ENCODE measurements at regions not wholly inside any gene's neighbourhood (a gene's known extent, or its start where the extent isn't known, plus 50 kb on each side); places are given as distances from the start of the nearest gene placed in this dataset.

DNA sequence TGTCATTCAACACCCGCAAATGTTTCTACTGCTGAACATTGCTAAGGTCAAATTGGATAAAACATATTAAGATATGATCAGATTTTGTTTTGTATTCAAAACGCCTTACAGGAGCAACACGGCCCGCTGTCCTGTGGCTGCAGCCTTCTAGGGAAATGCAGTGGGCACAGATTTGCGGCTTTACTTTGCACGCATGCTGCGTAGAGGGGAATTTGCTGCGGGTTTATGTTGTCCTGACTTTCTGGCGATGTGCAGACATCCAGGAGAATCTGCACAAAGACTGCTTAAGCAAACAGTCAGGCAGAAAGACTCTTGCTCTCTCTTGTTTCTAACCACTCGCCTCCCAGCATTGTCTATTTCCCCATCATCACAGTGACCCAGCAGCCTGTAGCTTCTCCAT lies 88.3 kb downstream of the LRRC30 start:
- no peaks in the 10 kb centered on the region for H3K79me2 ChIP-seq (ENCODE audit: control insufficient read depth, insufficient read depth, low read length, unreplicated experiment)
- H3K27me3 ChIP-seq (ENCODE audit: insufficient read depth, low read length), result 0 out of 2 replicates have a peak, but pooled peaks cover 5% of the 10 kb centered on the region
- H3K4me3 ChIP-seq (ENCODE audit: low read depth, low read length), result no peak overlapping the region
- no peak overlapping the region for H3K27ac ChIP-seq (ENCODE audit: low read depth, low read length)
- no peaks in the 10 kb centered on the region for H3K4me1 ChIP-seq (ENCODE audit: control insufficient read depth, insufficient read depth, low read length, unreplicated experiment)
- no peak overlapping the region for H2AFZ ChIP-seq (ENCODE audit: low read length, unreplicated experiment)
- H3K36me3 ChIP-seq (ENCODE audit: insufficient read depth, low read length), result no peaks in the 10 kb centered on the region

DNA sequence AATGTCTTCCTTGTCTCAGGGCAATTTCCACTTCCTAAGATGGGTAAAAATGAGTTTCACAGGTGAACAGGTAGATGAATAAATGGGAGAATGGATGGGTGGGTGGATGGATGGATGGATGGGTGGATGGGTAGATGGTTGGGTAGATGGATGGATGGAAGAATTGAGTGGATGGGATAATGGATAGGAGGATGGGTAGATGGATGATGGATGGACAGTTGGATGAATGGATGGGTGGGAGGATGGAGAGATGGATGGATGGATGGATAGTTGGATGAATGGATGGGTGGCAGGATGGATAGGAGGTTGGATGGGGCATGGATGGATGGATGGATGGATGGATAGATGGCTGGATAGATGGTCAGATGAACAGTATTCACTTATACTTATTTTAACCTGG lies 90.9 kb downstream of the LRRC30 start:
- Histone ChIP-seq H3K36me3 (ENCODE audit: insufficient read depth, low read length) (no peaks in the 10 kb centered on the region), H2AFZ (ENCODE audit: low read length, unreplicated experiment) (no peak overlapping the region), H3K27me3 (ENCODE audit: insufficient read depth, low read length) (0 out of 2 replicates have a peak, but pooled peaks cover 5% of the 10 kb centered on the region), H3K79me2 (ENCODE audit: control insufficient read depth, insufficient read depth, low read length, unreplicated experiment) (no peaks in the 10 kb centered on the region), H3K4me1 (ENCODE audit: control insufficient read depth, insufficient read depth, low read length, unreplicated experiment) (no peaks in the 10 kb centered on the region), H3K4me3 (ENCODE audit: low read depth, low read length) (no peak overlapping the region), H3K27ac (ENCODE audit: low read depth, low read length) (no peak overlapping the region)

DNA sequence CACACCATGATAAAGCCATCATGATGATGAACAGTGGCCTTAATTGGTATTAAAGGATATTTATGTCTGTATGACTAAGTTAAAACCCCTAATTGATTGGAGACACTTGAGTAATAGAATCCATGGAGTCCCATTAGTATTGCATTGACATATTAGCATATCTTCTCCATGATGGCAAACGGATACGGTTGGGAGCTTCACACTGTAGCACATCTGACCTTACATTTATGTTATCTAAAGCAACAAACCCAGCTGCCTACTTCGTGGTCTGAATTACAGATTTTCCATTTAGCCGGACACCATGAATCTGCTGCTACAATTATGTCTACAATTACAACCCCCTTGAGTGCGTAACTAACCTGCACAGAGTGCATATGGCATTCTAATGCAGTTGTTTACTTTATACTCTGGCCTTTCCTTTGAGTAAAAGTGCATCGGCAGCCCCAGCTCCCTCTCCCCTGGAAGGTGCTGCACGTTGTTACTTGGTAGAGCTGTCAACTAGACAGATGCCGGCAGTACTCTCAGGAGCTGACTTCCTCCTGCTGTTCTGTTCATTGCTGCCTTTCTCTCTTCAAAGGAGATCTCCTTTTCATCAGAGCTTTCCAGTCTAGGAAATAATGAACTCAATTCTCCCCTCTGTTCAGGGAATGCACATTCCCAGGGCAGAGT lies 92.1 kb downstream of the LRRC30 start:
- no peak overlapping the region for H3K27ac ChIP-seq (ENCODE audit: low read depth, low read length)
- H3K79me2 ChIP-seq (ENCODE audit: control insufficient read depth, insufficient read depth, low read length, unreplicated experiment), result no peaks in the 10 kb centered on the region
- no peaks in the 10 kb centered on the region for H3K36me3 ChIP-seq (ENCODE audit: insufficient read depth, low read length)
- H2AFZ ChIP-seq (ENCODE audit: low read length, unreplicated experiment), result no peak overlapping the region
- H3K4me3 ChIP-seq (ENCODE audit: low read depth, low read length), result no peak overlapping the region
- H3K4me1 ChIP-seq (ENCODE audit: control insufficient read depth, insufficient read depth, low read length, unreplicated experiment), result no peaks in the 10 kb centered on the region
- H3K27me3 ChIP-seq (ENCODE audit: insufficient read depth, low read length), result 0 out of 2 replicates have a peak, but pooled peaks cover 5% of the 10 kb centered on the region

DNA sequence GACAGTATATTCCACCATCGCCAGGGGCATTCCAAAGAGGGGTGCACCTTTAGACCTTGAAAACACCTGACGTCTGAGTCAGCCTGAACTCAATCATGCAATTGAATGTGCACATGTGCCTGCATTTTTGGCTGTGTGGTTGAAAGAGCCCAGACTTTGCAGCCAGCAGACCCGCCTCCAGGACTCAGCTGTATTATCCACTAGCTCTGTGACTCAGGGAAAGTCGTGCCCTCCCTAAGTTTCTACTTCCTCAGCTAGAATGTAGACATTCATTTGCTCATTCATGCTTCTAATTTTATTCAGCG lies 94.2 kb downstream of the LRRC30 start:
- peaks cover 5% of the 10 kb centered on the region for H3K4me1 ChIP-seq (ENCODE audit: control insufficient read depth, insufficient read depth, low read length, unreplicated experiment)
- H3K79me2 ChIP-seq (ENCODE audit: control insufficient read depth, insufficient read depth, low read length, unreplicated experiment), result no peaks in the 10 kb centered on the region
- H3K27ac ChIP-seq (ENCODE audit: low read depth, low read length), result no peak overlapping the region
- H2AFZ ChIP-seq (ENCODE audit: low read length, unreplicated experiment), result no peak overlapping the region
- no peaks in the 10 kb centered on the region for H3K36me3 ChIP-seq (ENCODE audit: insufficient read depth, low read length)
- 0 out of 2 replicates have a peak, but pooled peaks cover 5% of the 10 kb centered on the region for H3K27me3 ChIP-seq (ENCODE audit: insufficient read depth, low read length)
- H3K4me3 ChIP-seq (ENCODE audit: low read depth, low read length), result no peak overlapping the region

- Histone ChIP-seq H3K4me1 (ENCODE audit: control insufficient read depth, insufficient read depth, low read length, unreplicated experiment) (peaks cover 5% of the 10 kb centered on the region), H3K4me3 (ENCODE audit: low read depth, low read length) (no peak overlapping the region), H3K27ac (ENCODE audit: low read depth, low read length) (no peak overlapping the region), H3K36me3 (ENCODE audit: insufficient read depth, low read length) (no peaks in the 10 kb centered on the region), H2AFZ (ENCODE audit: low read length, unreplicated experiment) (no peak overlapping the region), H3K79me2 (ENCODE audit: control insufficient read depth, insufficient read depth, low read length, unreplicated experiment) (no peaks in the 10 kb centered on the region), H3K27me3 (ENCODE audit: insufficient read depth, low read length) (no peaks in the 10 kb centered on the region)
Observed at GRCh38 chr18:7329016-7329415, 98.1 kb downstream of the LRRC30 start.

GRCh38 chr18:7332452-7332851 lies 101.6 kb downstream of the LRRC30 start:
- Histone ChIP-seq H3K4me1 (ENCODE audit: control insufficient read depth, insufficient read depth, low read length, unreplicated experiment) (peaks cover 5% of the 10 kb centered on the region), H3K27ac (ENCODE audit: low read depth, low read length) (no peak overlapping the region), H2AFZ (ENCODE audit: low read length, unreplicated experiment) (no peak overlapping the region), H3K79me2 (ENCODE audit: control insufficient read depth, insufficient read depth, low read length, unreplicated experiment) (no peaks in the 10 kb centered on the region), H3K4me3 (ENCODE audit: low read depth, low read length) (no peak overlapping the region), H3K27me3 (ENCODE audit: insufficient read depth, low read length) (no peaks in the 10 kb centered on the region), H3K36me3 (ENCODE audit: insufficient read depth, low read length) (no peaks in the 10 kb centered on the region)

- no peak overlapping the region for H3K27ac ChIP-seq (ENCODE audit: low read depth, low read length)
- no peaks in the 10 kb centered on the region for H3K79me2 ChIP-seq (ENCODE audit: control insufficient read depth, insufficient read depth, low read length, unreplicated experiment)
- H2AFZ ChIP-seq (ENCODE audit: low read length, unreplicated experiment), result no peak overlapping the region
- H3K27me3 ChIP-seq (ENCODE audit: insufficient read depth, low read length), result no peaks in the 10 kb centered on the region
- peaks cover 5% of the 10 kb centered on the region for H3K4me1 ChIP-seq (ENCODE audit: control insufficient read depth, insufficient read depth, low read length, unreplicated experiment)
- H3K36me3 ChIP-seq (ENCODE audit: insufficient read depth, low read length), result no peaks in the 10 kb centered on the region
- no peak overlapping the region for H3K4me3 ChIP-seq (ENCODE audit: low read depth, low read length)
Observed at GRCh38 chr18:7333025-7333562, 102.2 kb downstream of the LRRC30 start.

DNA sequence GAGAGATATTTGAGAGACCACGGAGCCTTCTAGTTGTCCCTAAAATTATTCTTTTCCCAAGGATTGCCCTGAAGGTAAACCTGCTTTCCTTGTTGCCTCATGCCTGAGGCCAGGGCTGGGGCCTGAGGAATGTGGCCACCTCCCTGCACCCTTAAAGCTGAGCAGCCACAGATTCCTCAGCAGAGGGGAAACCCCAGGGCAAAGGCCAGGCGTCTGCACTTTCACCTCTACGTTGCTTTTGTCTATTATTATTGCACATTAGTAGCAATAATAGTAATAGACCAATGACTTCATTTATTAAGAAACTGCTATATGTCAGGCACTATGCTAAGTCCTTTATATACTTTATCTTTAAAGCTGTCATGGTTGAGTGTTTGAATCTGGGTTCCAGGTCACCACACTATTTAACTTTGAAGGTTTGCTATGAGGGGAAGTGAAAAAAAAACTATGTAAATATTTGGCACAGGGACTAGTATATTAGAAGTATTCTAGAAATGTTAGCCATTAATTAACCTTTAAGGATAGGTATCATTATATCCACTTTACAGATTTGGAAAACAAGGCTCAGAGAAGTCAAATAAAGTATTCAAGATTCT lies 104.2 kb downstream of the LRRC30 start:
- Histone ChIP-seq H2AFZ (ENCODE audit: low read length, unreplicated experiment) (no peak overlapping the region), H3K27me3 (ENCODE audit: insufficient read depth, low read length) (no peaks in the 10 kb centered on the region), H3K36me3 (ENCODE audit: insufficient read depth, low read length) (no peaks in the 10 kb centered on the region), H3K79me2 (ENCODE audit: control insufficient read depth, insufficient read depth, low read length, unreplicated experiment) (no peaks in the 10 kb centered on the region), H3K4me3 (ENCODE audit: low read depth, low read length) (no peak overlapping the region), H3K4me1 (ENCODE audit: control insufficient read depth, insufficient read depth, low read length, unreplicated experiment) (no peaks in the 10 kb centered on the region), H3K27ac (ENCODE audit: low read depth, low read length) (no peak overlapping the region)

GRCh38 chr18:7336623-7337022 lies 105.7 kb downstream of the LRRC30 start:
- Histone ChIP-seq H3K4me1 (ENCODE audit: control insufficient read depth, insufficient read depth, low read length, unreplicated experiment) (no peaks in the 10 kb centered on the region), H2AFZ (ENCODE audit: low read length, unreplicated experiment) (no peak overlapping the region), H3K79me2 (ENCODE audit: control insufficient read depth, insufficient read depth, low read length, unreplicated experiment) (no peaks in the 10 kb centered on the region), H3K27ac (ENCODE audit: low read depth, low read length) (no peak overlapping the region), H3K4me3 (ENCODE audit: low read depth, low read length) (no peak overlapping the region), H3K27me3 (ENCODE audit: insufficient read depth, low read length) (peaks cover 9% of the 10 kb centered on the region), H3K36me3 (ENCODE audit: insufficient read depth, low read length) (no peaks in the 10 kb centered on the region)

DNA sequence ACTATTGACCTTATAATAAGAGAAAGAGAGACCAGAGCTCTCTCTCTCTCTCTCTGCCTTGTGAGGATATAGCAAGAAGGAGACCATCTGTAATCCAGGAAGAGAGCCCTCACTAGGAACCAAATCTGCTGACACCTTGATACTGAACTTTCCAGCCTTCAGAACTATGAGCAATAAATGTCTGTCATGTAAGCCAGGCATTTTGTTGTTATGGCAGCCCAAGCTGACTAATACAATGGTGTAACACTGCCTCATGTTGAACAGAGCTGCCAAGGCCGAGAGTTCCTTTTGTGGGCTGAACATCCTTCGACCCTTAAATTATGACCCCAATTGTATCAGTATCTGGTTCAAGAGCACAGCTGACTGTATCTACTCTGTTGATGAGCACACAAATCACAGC lies 108.0 kb downstream of the LRRC30 start:
- H3K79me2 ChIP-seq (ENCODE audit: control insufficient read depth, insufficient read depth, low read length, unreplicated experiment), result no peaks in the 10 kb centered on the region
- no peak overlapping the region for H3K4me3 ChIP-seq (ENCODE audit: low read depth, low read length)
- H3K36me3 ChIP-seq (ENCODE audit: insufficient read depth, low read length), result no peaks in the 10 kb centered on the region
- no peaks in the 10 kb centered on the region for H3K4me1 ChIP-seq (ENCODE audit: control insufficient read depth, insufficient read depth, low read length, unreplicated experiment)
- peaks cover 26% of the 10 kb centered on the region for H3K27me3 ChIP-seq (ENCODE audit: insufficient read depth, low read length)
- H2AFZ ChIP-seq (ENCODE audit: low read length, unreplicated experiment), result no peak overlapping the region
- no peak overlapping the region for H3K27ac ChIP-seq (ENCODE audit: low read depth, low read length)
